Activated T-cell treated with anti-CD3 and anti-CD28 coated beads, Interleukin-2, amount 50 U/mL, for 48 hours (primary cell): ENCODE measurements at regions not wholly inside any gene's neighbourhood (a gene's known extent, or its start where the extent isn't known, plus 50 kb on each side); places are given as distances from the start of the nearest gene placed in this dataset.
"Not testable (repeated sequence)": the region's sequence is repeated elsewhere in the genome, so short reads cannot be mapped to it uniquely, and the experiment has no call there.

Experiments used
- DNase-seq, 2 experiments: peaks; one replicate each; pipeline ENCODE4 v3.0.0-alpha.2; 2020

DNA sequence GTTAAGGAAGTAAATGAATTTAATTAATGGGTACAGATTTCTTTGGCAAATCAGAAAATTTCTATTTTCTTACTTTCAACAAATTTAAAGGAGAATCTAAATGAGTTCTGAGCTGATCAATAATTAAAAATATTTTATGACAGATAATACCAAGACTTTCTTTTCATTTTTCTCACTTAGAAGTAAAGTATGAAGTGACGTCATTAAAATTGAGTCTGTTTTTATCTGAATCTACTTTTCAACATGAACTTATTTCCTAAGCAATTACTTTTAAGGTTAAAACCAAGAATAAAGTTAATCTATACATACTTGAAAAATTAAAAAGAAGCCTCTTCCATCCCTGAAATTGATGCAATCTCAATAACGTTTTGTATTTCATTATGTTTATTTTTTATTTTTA is 552.8 kb upstream of the ST8SIA4 start:
- no peak for DNase-seq

DNA sequence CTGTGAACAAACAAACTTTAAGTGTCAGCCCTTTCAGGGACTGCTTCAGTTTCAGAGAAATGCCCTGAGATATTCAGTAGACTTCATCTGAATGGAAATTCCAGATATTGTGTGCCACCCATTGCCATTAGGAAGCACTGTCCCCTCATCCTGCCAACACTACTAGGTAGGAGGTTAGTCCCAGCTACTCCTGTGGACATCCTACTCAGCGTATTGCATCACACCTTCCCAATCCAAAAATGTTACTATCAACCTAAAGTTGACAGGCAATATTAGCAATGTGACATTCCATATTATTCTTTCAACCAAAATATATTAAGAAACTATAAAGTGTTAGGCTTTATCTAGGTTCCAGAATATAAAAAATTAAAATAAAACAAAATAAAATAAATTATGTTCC is 552.0 kb upstream of the ST8SIA4 start:
- no peak for DNase-seq

DNA sequence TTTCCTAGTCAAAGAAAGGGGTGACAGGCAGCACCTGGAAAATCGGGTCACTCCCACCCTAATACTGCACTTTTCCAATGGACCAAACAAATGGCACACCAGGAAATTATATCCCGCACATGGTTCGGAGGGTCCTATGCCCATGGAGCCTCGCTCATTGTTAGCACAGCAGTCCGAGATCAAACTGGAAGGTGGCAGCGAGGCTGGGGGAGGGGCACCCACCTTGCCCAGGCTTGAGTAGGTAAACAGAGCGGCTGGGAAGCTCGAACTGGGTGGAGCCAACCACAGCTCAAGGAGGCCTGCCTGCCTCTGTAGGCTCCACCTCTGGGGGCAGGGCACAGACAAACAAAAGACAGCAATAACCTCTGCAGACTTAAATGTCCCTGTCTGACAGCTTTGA is 539.2 kb upstream of the ST8SIA4 start:
- not testable (repeated sequence) for DNase-seq

DNA sequence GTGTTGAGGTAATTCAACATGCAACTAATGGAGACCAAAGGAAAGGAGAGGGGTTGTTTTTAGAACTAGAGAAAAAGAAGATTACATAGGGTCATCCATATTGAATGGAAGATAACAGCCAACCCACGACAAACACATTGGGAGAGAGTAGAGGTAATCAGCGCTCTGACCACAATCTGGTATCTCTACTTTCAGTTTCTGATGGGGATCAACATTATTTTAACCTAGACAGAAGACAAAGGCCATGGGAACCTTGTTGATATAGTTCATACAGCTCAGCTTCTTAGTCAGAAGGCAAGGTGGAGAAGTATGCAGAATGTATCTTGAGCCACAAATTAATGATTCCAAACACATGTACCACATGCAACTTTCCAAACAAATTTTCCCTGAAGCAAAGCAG is 537.1 kb upstream of the ST8SIA4 start:
- no peak for DNase-seq

DNA sequence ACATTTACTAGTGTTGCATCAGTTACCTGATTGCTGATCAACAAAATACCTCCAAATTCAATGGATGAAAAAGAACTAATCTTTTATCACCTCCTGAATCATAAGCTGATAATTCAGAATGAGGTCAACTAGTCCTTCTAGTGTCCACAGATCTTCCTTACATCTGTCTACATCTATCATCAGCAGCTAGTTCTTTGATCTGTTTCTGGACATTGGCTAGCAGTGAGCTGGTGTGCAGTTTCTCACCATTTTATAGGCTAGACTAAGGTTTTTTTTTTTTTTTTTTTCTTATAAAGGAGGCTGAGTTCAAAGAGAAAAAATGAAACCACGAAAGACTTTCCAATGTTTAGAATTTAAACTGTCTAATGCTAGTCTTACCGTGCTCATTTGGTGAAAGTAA is 534.3 kb upstream of the ST8SIA4 start:
- no peak for DNase-seq

DNA sequence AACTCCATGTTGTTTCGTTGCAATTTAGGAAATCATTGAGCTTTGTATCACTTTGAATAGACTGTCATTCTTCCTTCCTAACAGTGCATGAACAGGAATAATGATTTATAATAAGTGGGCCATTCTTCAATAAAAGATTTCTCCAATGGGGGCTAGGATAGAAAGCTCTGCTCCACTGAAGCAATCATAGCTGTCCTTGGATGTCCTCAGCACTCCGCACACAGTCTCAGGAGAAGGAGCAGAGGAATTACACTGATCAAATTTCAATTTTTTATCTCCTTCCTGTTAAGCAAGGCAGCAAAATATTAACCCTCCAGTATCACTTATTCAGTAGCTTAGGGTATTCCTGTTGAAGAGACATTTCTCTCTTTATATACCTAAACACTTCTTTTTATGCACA is 532.7 kb upstream of the ST8SIA4 start:
- DNase-seq = no peak

DNA sequence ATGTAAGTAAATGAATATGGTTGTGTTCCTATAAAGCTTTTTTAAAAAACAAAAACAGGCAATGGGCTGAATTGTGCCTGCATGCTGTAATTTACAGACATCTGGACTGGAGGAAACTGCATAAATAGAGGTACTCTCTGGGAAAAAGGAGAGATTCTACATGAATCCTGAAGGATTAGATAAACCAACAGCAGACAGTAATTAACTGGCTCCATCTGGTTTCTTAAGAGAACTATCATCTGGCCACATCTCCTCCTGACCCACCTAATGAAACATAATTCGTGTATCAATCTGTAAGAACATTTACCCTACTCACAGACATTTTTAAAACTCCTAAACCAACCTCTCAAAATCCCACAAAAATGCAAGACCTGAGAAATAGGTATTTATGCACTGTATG is 528.1 kb upstream of the ST8SIA4 start:
- no peak for DNase-seq

DNA sequence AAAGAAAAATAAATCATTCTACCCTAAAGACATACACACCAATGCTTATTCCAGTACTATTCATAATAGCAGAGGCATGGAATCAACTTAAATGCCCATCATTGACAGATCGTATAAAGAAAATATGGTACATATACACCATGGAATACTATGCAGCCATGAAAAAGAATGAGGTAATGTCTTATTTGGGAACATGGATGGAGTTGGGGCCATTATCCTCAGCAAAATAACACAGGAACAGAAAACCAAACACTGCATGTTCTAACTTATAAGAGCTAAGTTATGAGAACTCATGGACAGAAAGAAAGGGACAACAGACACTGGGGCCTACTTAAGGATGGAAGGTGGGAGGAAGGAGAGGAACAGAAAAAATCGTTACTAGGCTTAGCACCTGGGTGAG is 527.5 kb upstream of the ST8SIA4 start:
- DNase-seq = no peak

DNA sequence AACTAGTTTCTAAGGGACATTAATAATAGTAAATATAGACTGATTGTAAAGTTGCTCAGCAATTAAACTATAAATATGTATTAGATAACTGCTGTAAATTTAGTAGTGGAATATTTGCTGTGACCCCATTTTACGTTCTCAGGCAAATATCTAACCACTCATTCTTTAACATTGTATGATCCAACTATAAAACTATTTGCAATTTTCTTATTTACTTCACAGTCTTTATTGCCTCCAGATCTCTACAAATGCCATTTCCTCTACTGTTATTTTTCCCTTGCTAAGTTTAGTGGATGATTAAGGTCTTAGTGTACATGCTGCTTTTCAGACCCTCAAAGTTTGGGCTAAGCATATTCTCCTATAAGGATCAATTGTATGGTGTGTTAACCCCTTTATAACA is 526.2 kb upstream of the ST8SIA4 start:
- DNase-seq = no peak

DNA sequence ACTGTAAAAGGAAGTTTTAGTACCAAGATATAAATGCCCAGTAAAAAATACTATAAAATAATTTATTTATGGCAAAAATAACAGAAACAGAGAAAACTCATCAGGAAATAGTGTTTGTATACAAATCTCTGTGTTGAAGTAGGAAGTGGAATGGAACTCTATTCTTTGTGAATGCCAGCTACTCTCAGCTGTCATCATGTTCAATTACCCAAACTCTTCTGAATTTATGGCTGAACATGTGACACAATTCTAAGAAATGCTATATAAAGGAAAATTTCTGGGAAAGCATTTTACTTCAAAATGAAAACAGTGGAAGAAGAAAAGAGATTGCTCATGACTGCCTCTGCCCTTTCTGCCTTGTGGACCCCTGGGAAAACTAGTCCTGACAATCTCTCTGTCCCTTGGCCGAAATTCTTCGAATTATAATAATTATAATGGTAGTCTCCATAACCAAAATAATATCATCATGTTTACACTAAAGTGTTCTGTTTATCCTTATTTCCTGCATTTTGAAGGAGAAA is 522.3 kb upstream of the ST8SIA4 start:
- DNase-seq = no peak

DNA sequence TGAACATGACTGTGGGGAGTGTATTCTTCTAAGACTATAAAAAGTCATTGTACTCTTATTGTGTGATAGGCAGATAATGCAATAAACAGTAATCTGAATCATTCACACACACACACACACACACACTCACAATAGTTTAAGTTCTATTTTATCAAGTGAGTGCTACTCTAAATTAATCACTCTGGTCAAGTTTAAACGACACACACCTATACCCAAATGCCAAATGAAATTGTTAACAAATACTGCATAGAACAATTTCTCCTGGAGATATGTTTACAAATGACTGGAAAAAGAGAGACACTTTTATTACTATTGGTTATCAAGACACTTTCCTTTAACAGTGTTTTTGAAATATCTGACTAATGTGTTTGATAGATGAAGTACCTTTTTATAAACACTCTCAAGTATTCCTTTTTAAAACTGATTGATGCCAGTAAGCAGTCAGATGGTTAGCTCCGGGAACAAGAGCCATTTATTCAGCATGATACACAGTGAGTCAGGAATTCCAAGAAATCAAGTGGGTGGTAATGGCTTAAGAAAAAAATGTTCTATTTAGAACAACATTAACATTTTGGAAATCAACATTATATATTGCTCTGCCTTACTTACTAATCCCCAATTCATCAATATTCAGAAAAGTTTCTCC is 521.6 kb upstream of the ST8SIA4 start:
- no peak for DNase-seq

DNA sequence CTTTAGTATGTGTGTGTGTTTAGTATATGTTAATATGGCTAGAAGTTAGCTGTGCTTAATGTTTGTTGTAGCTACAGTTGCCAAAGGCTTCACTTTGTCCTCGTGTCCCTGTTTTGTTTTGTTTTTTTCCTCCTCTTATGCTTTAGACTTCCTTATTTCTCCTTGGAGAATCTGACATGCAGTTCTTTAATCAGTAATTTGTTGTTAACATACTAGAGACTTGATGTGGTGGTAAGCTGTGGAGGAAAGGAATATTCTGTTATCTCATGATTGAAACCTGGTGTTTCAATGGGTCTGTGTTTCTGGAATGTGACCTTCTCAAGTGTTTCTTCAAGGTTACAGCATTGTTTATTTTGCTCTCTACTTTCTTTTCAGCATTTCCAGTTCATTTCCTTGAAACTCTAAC is 515.6 kb upstream of the ST8SIA4 start:
- DNase-seq = no peak

DNA sequence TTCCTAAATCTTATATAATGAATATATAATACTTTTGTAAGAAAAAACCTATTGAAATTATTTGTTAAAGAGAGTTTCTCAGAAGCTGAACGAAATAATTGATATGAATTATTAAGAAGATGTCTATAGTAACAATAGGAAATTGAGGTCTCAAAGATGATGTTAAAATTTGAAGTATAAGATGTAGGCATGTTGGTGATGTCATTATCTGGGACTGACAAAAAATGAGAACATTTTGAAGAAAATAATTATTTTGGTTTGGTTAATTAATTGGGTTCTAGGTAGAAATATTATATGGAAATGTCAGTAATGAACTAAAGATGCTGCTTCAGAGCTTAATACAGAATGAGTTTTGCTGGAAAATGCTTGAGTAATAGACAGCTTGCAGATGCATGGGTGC is 501.4 kb upstream of the ST8SIA4 start:
- no peak for DNase-seq

DNA sequence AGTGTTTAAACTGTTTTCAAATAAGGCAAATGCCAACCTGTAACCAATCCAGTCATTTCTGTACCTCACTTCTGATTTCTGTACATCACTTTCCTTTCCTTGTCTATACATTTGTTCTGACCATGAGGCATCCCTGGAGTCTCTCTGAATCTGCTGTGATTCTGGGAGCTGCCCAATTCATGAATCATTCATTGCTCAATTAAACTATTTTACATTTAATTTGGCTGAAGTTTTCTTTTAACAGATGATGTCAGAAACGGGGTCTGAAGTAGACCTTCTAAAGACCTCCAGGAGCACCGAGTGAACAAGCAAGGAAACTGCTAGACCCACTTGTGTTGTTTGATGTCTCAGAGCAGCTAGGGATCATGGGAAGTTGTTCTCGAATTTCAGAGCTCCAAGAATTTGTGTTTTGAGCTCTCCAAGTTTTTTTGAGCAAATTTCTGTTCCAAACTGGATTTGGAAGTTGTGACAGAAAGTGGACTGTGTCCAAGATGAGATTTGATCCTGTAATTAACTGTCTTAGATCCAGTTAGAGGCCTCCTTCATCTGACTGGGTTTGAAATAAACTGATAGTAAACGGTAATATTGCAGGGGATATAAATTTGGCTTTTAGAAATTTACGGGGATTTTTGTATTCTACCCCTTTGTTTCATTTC is 490.8 kb upstream of the ST8SIA4 start:
- DNase-seq = no peak

DNA sequence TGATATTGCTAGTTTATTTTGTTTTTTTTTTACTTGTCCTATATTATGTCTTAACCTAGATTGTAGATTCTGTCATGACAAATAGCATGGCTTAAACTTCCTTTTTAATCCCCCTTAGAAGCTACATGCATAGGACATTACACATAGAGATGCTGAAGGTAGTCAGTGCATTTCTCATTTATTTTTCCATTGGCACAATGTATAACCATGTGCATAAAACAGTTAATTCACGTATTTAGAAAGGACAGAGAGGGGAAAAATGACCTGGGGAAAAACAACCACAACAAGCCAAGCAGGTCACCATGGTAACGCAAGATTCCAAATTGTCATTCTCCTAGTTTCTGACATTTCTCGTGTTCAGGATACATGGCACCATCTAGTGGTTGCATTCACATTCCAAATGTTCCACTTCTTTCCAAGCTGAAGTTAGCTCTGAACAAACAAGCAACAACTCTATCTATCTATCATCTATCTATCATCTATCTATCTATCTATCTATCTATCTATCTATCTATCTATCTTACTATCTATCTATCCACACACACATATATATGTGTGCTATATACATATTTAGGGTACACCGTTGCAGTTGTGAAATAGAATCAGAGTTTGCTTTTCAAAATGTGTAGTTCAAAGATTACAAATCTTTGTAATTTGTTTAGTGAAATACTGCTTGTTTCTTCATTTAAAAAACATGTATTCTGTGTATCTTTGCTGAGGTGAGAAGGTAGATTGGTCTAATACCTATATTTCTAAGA is 487.2 kb upstream of the ST8SIA4 start:
- no peak for DNase-seq

DNA sequence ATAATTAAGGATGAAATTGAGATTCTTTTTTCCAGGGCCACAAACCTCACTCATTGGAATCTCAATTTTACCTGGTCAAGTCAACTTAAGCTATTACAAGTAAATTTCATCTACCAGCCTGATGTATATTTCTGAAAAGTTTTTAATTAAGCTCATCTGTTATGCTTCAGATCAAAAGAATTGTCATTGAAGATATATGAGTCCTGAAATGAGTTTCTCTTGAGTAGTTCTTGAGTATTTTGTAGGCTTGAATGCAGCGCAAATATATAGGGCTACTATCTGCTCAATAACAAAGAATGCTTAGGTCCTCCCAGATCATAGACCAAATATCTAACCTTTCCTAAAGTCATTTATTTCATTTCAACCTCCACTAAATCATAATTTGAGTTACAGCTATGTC is 482.2 kb upstream of the ST8SIA4 start:
- DNase-seq = no peak

DNA sequence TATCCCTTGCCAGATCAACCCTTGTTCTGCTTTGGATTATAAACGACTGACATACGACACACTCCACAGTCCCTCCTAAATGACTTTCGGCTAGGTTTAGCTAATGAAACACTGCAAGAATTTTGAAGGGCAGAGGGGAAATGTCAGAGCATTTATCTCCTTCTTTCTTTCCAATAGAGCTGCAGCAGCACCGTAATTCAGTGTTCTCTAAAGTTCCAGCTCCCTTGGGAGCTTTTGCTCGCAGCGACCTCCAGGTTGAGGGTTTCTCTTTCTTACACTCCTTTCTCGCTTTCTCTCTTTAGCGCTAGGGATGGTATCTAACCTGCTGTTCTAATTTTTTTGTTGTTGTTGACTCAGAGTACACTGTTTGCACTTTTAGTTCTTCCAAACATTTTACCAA is 467.1 kb upstream of the ST8SIA4 start:
- DNase-seq = no peak

DNA sequence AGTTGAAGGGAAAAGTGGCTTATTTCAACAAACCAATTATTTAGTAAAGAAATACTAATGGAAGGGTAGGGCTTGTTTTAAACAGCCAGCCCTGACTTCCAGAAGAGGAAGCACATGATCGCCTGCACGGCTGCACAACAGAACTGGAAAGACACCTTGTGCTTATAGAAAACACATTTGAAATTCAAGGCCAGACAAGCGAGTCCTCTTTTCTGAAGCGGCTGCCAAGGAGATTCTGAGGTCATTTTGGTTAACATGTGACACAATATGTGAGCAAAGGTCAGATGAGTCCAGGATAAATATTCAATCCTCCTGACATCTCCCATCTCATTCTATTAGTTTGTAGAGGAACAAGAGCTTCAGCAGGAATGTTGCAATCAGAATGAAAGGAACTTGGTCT is 461.4 kb upstream of the ST8SIA4 start:
- DNase-seq = no peak

DNA sequence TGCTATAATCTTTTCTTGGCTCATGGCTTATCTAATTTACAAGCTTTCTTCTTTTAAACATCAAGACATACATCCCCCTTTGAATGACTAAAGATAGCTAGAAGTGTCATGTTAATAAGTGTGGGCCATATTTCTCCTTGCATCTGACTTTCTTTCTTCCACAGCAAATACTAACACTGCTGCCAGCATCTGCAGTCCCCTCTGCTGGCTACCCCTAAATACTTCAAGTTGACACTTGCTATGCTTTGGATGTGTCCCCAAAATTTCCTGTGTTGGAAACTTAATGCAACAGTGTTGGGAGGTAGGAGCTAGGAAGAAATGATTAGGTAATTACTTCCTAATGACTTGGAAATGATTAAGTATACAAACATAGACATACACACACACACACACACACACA is 459.0 kb upstream of the ST8SIA4 start:
- no peak for DNase-seq

DNA sequence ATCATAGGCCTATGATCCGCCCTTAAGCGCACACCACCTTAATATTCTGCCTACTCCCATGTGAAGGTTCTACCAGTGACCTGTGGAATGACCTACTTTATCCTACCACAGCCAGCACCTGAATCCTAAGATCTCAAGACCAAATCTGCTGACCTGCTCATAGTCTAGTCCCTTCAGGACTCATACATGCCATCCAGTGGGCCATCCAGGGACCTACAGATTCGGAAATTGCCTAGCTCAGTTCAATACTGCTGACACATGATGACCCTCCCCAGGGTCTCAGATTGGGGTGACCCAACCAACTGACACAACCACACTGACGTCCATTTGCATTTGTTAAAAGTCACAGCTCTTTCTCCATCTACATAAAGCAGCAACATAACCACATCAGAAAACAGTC is 443.8 kb upstream of the ST8SIA4 start:
- DNase-seq = no peak

DNA sequence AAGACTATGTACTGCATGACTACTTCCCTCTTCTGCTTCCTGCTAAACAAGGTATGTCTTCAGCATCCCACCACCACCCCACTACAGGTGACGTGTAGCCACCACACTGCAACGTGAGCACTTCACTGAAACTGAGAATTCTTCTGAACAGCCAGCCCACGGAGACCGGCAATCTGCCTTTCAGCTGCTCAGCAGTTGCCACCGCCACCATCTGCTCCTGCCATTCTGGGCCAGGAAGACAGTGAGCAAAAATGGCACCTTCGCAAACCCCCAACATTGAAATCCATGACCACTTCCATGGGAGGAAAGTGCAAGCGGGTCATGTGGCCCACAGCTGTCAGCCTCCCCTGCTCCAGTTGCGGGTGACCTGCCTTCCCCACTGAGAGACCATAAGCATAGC is 443.4 kb upstream of the ST8SIA4 start:
- no peak for DNase-seq

DNA sequence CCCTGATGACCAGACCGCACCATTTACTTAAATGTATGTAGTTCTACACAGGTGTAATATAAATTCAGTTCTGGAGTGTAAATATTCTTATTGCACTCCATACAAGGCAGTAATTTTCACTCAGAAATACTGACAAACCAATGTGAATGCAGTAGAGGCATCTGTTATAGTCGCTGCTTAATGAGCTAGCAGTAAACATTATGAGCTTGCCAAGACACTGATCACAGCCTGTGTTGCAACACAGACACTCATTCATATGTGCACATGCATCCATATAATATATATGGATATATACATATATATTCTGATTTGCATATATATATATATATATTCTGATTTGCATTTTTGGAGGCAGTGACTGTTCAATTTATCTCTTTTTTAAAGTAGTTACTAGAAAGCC is 435.1 kb upstream of the ST8SIA4 start:
- DNase-seq = no peak

DNA sequence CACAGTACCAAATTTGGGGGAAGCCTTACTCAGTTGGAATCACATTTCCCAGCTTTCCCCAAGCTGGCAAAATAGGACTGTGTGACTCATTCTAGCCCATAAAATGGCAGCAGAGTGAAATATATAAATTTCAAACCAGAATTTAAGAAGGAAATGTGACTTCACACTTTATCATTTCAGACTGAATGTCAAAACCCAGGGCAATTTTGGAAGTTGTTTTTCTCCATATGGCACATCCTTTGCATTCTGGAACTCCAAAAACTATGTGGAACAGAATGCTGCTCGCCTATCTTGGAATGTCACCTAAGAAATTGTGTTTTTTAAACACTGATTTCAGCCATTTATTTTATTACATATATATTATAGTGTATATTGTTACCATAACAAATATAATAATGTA is 424.7 kb upstream of the ST8SIA4 start:
- DNase-seq = no peak

DNA sequence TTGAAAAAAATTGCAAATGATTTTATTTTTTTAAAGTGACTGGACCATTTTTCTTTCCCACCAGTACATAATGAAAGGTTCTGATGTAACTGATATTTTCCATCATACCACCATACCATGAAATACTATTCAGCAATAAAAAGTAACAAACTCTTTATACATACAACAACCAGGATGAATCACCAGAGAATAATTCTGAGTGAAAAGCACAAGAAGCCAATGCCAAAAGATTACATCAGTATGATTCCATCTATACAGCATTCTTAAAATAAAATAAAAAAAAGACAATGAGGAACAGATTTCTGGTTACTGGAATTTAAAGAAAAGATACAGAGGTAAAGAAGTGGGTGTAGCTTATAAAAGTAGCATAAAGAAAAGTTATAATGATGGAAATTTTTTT is 423.7 kb upstream of the ST8SIA4 start:
- no peak for DNase-seq
